GM23338 (cell line): ENCODE measurements at regions not wholly inside any gene's neighbourhood (a gene's known extent, or its start where the extent isn't known, plus 50 kb on each side); places are given as distances from the start of the nearest gene placed in this dataset.
A peak's percentile ranks its signal among the peaks of the same experiment; 100 is the strongest.

Experiments used
- EZH2 ChIP-seq: fragments of 200-600 bp; sonication (generic); IDR thresholded peaks from one replicate; pipeline ENCODE4 v1.8.0; 2017; ENCODE audit warnings: antibody characterized with exemption, mild to moderate bottlenecking, low read depth; ENCODE audit not compliant: unreplicated experiment
- EZH2phosphoT487 ChIP-seq: fragments of 200-600 bp; sonication (generic); IDR thresholded peaks from one replicate; pipeline ENCODE4 v1.8.1; 2018; ENCODE audit warnings: antibody characterized with exemption; ENCODE audit not compliant: unreplicated experiment
- POLR2AphosphoS5 ChIP-seq: IDR thresholded peaks from 2 replicates; pipeline ENCODE4 v1.6.1; 2016; ENCODE audit warnings: antibody characterized with exemption, low read depth
- TF ChIP-seq, protein P1 (sequence below), 2 experiments: fragments of 200-600 bp in 1 of 2; sonication (generic) in 1 of 2; conservative IDR thresholded peaks; 2 replicates each; pipeline versions ENCODE4 v1.5.1 to v1.6.1; 2016 to 2017; ENCODE audit warnings: antibody characterized with exemption in 2 of 2, low read depth in 2 of 2, mild to moderate bottlenecking in 2 of 2, moderate library complexity in 1 of 2

GRCh38 chr17:77507111-77507885 is 366.5 kb downstream of the SEC14L1 start:
- TF ChIP-seq, protein P1, sequence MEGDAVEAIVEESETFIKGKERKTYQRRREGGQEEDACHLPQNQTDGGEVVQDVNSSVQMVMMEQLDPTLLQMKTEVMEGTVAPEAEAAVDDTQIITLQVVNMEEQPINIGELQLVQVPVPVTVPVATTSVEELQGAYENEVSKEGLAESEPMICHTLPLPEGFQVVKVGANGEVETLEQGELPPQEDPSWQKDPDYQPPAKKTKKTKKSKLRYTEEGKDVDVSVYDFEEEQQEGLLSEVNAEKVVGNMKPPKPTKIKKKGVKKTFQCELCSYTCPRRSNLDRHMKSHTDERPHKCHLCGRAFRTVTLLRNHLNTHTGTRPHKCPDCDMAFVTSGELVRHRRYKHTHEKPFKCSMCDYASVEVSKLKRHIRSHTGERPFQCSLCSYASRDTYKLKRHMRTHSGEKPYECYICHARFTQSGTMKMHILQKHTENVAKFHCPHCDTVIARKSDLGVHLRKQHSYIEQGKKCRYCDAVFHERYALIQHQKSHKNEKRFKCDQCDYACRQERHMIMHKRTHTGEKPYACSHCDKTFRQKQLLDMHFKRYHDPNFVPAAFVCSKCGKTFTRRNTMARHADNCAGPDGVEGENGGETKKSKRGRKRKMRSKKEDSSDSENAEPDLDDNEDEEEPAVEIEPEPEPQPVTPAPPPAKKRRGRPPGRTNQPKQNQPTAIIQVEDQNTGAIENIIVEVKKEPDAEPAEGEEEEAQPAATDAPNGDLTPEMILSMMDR (conservative IDR thresholded peaks at IDR 0.05; ENCODE audit: low read depth in 2 of 2): peak; percentile 26 to 61; a peak in 3 of 4 replicates
- TF ChIP-seq EZH2 (no peak), EZH2phosphoT487 (no peak), POLR2AphosphoS5 (no peak)
